Stimulated activated CD8-positive, alpha-beta memory T cell treated with anti-CD3 and anti-CD28 coated beads, Interleukin-15, amount 100 ng/mL, for 4 hours (primary cell): ENCODE measurements at regions not wholly inside any gene's neighbourhood (a gene's known extent, or its start where the extent isn't known, plus 50 kb on each side); places are given as distances from the start of the nearest gene placed in this dataset.

Experiments
- DNase-seq, 2 donors: peaks; one replicate each; pipeline ENCODE4 v3.0.0-alpha.2; 2020; ENCODE audit warnings: low read depth in 2 of 2

DNA sequence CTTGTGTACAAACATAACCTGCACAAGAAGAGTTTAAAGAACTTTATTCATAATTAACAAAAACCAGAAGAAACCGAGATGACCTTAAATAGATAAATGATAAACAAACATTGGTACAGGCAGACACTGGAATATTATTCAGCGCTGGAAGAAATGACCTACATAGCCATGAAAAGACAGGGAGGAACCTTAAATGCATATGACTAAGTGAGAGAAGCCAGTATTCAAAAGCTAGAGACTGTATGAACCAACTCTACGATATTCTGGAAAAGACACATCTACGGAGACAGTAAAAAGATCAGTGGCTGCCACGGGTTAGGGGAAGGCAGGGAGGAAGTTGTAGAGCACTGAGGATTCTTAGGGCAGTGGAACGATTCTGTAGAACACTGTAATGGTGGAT is 333.8 kb upstream of the AKR1E2 start:
- no peak for DNase-seq

DNA sequence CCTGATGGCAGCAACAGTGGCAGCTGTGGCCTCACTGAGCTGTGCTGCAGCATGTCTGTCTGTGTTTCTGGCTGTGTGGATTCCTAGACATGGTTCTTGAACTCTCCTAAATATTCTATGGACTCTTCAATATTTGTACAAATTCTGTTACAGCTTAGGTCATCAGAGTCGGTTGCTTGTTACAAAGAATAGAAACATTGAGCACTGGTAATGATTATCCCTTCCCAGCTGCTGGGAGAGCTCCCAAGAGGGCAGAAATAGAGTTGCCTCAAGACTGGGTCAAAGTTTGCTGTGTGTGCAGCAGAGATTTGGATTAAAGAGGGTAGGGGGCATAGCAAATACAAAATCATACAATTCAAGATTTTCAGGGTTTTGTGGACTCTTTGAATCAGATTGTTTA is 337.1 kb upstream of the AKR1E2 start:
- DNase-seq = no peak

DNA sequence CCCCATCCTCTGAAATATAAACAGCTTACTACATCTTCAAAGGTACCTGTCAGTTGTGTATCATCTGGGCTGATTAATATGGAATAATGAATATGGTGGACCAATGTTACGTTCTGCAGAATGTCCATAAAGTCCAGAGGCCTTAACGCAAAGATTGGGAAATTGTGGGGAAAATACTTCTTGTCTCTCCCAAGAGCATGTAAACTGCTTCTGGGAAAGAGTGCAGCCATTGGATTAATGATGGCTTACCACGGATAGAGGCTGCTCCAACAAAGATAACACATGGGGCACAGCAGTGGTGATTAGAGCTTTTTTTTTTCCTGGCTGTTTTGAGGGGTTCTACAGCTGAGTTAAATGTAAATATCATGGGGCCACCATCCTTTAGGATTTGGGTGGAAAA is 340.4 kb upstream of the AKR1E2 start:
- no peak for DNase-seq

DNA sequence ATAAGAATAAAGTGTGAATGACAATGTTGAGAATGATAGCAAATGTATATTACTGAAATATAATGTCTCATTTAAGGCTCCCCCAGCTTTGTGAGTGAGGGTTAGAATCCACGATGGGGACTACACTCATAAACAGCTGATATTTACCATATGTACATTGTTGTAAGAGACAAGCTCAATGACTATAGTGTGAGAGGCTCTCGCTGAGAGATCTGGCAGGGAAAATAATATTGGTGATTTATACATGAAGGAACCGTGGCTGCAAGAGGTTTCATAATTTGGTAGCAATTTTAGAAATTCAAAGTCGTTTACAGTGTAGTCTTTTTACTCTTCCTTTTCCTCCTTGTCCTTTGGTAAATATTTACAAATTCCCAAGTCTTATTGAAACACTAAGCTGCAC is 342.2 kb upstream of the AKR1E2 start:
- no peak for DNase-seq

DNA sequence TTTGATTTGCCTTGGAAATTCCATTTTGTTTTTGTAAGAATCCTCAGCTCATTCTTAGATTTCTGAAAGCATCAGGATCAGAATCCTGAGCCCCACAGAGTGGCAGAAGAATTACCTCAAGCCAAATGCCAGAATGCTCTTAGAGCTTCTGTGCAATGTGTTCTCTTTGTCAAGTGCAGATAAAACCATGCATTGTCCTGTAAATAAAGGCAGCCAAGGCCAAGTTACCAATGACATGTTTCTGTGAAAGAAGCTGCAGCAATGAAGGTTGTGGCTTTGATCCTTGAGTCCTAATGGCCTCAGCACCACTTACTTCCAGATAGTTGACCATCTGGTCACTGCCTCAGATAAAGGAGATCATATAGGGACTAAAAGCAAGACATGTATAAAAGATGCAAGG is 343.3 kb upstream of the AKR1E2 start:
- no peak for DNase-seq

DNA sequence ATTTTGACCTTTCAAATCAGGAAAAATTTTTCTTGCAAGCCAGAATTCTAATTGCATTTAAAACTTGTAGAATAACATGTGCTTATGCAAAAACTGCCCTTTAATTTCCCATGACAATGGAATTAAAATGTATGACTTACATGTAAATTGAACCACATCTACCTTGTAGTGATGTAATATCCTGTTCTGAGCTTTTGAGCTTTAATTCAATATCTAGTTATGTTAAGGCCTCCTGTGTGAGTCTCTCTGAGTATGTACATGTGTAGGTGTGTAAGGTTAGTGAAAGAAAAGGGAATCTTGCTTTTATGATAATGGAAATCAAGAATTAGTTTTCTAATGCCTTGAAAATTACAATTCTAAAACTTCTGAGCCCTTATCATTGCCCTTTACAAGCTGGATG is 344.8 kb upstream of the AKR1E2 start:
- DNase-seq = no peak

DNA sequence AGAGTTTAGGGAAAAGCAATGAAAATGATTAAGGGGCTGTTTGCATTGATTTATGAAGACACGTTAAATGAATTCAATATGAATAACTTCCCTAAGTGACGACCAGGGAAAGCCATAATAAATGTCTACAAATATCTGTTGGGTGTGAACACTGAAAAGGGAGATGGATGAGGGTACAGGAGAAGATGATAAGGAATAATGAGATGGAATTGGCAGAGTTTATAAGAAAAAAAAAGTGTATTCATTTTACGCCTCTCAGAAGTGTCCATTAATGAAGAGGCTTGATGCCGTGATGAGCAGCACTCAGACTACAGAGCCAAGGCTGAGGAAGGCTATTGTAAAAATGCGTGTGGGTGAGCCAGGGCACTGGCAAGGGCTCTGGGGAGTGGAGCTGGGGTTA is 346.7 kb upstream of the AKR1E2 start:
- DNase-seq = no peak

DNA sequence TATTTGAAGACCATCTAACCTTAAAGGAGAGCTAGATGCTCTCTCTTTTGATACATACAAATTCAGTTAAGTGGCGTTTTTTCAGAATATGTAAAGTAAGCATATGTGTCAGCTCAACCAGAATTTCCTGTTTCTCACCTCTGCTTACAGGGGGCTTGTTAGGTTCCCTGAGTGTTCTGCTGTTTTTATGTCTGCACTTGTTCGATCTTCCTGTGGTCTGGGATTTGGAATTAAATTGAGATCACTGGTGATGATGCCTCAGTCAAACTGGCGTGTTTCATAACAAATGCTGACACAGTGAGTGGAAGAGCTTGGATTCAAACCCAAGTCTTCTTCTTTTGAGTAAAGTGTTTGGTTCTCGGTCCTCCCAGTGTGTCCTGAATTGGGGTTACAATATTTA is 348.3 kb upstream of the AKR1E2 start:
- DNase-seq = no peak

DNA sequence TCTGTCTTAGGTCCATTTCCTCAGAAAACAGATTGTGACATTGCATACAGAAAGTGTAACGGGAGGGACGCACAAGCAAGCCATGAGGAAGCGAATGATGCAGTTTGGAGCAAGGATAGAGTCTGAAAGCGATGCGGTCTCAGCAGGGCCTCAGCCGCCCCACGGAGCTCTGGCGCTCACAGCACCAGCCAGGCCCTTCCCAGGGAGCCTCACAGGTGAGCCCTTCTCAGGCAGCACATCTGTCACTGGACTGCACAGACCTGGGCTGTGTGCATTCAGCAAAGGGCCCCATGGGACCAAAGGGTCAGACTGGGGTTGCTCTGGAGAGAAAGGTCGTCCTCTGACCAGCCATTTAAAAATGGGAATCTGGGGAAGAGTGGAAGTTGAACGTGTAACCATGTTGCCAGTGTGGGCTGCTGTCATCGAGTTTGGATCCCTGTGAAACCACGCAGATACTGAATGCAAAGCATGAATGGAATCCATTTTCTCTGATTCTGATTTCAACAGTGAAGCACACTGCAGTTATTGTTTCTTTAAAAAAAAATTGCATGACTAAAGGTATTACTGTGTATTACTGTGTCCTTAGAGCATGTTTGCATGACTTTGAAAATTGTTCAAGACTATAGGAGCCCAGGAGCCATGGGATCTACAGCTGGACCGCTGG is 350.0 kb upstream of the AKR1E2 start:
- DNase-seq = no peak

DNA sequence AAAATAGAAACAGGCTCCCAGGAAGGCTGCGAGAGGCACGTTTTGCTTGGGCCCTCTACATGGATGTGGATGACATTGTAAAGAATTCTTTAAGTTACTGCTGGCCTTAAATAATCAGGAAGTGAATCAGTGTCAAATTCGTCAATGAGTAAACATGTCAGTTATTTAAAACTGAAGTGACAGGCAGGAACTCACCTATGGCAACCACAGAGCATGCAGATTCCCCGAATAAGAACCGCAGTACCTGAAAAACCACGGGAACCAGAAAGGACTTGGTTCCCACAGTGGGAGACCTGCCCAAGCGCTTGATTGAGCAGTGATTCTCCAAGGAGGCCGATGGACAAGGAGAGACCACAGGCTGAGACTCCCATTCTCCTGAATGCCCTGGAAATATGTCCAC is 351.2 kb upstream of the AKR1E2 start:
- no peak for DNase-seq

DNA sequence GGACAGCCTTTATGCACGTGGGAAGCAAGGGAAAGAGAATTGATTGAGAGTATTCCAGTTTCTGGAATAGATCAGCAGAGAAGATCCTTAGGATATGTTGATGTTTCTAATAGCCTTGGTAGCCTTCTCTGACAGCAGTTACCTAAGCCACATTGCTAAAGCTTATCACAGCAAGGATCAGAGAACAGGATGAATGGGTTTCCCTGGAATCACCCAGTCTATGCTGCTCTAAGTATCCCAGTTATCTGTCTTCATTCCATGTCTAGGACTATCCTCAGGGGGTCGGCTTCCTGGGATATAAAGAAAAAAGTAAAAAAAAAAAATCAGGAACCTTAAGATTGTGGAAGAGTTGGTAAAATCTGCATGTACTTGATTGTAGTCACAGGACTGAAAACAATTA is 352.0 kb upstream of the AKR1E2 start:
- DNase-seq = no peak

DNA sequence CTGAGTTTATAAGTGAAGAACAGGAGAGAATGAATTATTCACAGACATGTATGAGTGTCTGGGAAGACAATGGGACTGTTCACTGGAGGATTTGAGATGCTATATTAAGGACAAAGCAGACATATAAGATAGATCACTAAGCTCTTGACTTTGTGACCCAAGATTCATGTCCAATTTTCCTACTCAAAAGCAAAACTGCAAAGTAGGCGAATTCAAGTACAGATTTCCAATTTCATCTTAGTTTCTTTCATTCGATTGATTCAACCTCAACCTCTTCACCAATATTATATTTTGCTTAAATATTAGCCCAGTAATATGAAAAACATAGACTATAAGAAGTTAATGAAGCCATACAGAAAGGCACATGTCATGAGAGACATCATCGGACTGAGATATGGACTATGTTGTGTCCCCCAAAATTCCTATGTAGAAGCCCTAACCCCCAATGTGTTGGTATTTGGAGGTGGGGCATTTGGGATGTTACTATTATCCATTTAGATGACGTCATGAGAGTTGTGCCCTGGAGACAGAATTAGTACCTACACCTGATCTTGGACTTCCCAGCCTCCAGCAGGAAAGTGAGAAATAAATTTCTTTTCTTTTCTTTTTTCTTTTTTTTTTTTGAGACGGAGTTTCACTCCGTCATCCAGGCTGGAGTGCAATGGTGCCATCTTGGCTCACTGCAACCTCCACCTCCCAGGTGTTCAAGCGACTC is 353.7 kb upstream of the AKR1E2 start:
- no peak for DNase-seq

DNA sequence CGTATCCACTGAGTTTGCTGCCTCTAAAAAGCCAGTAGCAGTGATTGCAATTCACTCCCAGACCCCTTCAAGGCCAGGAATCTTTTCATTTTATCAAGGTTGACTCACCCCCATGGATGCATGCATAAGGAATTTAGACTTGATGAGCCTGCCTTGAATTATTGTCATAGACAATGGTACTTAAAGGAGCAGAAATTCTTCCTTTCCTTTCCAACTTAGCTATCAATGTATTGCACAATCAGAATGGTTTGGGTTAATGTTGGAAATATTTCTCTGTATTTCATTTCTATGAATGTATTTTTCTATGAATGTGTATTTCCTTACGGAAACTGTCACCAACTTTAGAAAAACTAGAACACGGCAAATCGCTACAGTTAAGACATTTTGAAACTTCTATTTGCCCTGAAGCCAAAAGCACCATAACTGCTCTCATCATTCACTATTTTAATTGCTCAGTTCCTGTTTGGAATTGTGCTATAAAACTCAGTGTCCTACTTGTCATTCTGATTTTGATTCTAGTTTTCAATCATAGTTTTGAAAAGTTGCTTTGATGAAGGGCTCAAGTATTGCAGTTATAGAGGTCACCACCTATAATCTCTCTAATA is 355.7 kb upstream of the AKR1E2 start:
- DNase-seq = no peak

DNA sequence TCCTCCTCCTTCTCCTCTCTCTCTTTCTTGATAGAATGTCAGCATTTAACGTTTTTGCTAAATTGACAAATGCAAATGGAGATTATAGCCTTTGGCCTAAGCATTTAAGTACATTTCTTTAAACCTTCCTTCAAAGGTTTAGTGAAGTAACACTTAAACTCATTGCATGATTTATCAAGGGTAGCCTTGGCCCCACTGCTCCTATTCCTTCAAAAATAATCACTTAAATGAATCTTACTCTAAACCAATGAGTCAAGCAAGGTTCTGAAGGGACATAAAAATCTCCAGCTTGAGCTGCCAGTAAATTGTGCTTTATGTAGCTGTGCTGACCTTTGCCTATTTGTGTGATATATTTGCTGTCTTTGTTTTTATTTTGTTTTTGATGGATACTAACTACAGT is 358.5 kb upstream of the AKR1E2 start:
- DNase-seq = no peak

DNA sequence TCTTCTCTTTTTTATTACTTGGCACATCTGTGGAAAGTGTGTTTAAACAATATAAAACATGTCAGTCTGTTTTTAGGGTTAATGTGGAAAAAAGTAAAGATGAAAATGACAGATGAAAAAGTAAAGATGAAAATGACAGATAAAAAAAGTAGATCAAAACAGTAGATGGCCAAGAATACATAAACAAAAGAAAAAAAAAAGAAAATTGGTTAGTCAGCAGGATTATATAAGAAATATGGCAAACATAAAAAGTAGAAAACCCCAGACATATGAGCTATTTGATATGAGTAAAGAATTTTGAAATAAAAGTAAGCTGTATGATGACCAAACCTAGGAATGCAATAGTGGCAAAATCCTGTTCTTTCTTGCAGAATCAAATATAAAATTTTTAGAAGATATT is 365.7 kb upstream of the AKR1E2 start:
- DNase-seq = no peak

DNA sequence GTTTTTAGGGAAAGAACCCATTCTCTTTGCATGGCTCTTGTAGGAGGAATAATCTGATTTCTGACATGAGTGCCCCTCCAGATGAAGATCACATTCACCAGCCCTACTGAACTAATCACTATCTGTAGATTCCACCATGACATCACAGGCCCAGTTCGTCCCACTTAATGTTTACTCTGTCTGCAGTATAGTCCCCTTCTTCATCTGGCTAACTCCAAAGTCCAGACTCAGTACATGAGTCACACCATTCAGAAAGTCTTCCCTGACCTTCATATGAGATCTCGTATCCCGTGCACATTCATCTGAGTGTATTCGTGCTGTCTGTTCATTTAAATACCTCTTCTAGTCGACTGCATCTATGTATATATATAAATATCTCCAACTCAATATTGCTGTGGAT is 366.5 kb upstream of the AKR1E2 start:
- DNase-seq = no peak

DNA sequence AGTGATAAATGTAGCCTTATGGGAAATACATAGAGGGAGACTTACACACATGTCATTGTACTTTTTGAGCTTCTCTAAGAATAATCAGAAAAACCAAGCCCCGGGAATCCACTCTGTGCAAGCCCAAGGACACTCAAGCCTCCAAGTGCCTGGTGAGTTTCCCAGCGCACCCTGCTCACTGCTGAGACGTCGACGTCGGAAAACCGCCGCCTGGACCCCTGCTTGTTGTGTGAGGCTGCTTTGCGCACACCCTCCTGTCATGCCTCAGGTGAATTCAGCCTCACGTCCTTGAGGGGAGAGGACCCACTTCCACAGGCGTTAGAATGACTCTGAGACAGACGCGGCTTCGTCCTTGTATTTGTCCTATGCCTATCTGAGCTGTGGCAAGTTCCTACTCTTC is 368.4 kb upstream of the AKR1E2 start:
- no peak for DNase-seq

DNA sequence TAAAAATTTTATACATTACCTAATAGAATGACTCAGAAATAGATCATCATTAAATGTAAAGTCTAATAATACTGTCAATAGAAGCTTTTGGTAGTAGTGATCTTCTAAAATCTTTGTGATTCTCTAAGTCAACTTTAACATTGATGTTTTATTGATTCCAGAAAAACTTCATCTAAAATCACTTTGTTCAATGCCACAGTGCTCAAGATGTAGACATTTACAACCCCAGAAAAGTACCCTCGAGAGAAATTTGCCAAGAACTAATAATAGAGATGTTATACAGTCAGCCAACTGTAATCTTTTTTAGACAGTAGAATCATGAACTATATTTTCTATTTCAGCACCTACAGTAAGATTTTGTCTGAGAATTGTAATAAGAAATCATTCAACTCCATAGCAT is 369.2 kb upstream of the AKR1E2 start:
- no peak for DNase-seq

DNA sequence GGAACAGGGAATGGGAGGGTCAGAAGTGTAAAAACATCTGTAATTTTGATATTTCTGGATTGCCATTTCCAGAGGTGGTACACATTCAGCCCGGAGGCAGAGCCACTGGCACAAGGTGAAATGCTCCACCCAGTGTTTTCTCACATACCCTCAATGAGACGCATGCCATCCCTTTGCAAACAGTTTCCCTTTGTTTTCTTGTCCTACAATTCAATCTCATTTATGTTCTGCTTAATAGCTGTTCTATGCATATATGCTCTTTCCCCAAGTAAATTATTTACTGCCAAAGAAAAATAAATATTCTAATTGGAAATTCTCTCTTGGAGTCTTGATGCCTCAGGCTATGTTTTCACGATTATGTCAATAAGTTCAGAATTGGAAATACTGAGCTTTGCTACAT is 369.7 kb upstream of the AKR1E2 start:
- no peak for DNase-seq

DNA sequence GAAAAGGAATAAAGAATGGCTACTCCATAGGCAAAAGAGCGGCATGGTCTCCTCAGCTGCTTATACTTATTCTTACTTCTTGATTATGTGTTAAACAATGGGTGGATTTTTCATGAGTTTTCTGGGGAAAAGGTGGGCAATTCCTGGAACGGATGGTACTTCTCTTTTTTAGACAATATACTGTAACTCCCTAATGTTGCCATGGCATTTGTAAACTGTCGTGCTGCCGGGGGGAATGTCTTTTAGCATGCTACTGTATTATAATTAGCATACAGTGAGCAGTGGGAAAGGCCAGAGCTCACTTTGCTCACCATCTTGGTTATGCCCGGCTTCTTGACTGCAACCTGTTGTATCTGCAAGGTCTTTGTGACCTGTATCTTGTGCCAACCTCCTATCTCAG is 372.1 kb upstream of the AKR1E2 start:
- DNase-seq = no peak

DNA sequence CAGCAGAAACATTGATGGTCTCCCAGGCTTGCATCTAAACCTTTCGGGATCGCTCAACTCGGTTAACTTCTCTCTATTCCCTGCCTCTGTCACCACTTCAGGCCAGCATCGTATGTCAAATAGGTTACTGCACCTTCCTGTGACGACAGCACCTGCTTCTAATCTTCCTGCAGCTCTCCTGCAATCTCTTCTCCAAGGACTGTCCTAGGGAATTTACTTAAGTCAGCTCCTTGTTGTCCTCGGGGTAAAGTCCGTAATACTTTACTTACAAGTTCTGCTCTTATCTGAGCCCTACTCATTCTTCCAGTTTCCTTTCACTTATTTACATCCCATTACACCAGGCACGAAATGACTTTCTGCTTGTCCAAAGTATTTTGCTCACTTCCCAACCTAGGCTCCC is 372.7 kb upstream of the AKR1E2 start:
- no peak for DNase-seq

DNA sequence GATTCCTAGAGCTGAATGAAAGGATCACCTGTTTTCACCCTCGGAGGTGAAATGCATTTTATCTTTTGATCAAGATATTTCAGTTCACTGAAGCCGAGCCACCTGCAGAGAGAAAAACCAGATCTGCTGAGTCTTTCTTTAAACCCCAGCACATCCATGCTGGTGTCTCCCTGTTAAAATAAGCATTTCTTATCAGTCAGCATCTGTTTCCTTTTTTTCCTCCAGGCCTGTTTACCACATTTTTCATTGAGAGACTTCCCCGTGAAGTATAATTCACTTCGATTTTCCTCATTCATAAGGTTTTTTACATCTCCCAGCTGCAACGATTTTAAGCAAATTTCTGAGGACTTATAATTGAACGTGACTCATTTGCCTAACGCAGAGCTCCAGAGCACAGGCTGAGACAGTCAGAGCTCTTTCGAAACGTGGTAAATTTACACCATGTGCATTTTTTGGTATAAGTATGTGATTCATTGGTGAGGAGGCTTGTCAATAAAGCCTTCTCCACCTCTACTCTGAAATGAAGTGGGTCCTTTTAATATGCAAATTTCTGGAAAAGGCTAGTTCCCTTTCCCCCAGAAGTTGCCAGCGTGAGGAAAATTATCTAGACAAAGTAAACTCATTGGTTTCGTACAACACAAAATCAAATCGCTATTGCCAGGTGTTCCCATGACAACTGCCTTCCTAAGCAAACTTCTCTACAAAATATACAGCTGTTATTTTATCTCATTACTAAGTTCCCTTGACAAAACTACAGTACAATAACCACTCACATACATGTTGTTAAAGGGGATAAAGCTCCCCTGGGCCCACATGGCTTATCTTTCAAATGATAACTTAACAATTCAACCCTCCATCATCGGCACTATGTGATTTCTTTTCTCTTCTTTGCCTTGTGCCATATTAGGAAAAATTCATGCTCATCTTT is 374.8 kb upstream of the AKR1E2 start:
- no peak for DNase-seq
